ACC112 (cell line): ENCODE measurements at regions not wholly inside any gene's neighbourhood (a gene's known extent, or its start where the extent isn't known, plus 50 kb on each side); places are given as distances from the start of the nearest gene placed in this dataset.
"Not testable (repeated sequence)": the region's sequence is repeated elsewhere in the genome, so short reads cannot be mapped to it uniquely, and the experiment has no call there.

Source experiments
- H2AFZ ChIP-seq: fragments of 200-600 bp; sonication (generic); one replicate; pipeline ENCODE4 v1.6.0; 2017; ENCODE audit warnings: antibody characterized with exemption, low read length; ENCODE audit not compliant: unreplicated experiment
- H3K27ac ChIP-seq: fragments of 200-600 bp; sonication (generic); 2 replicates; pipeline ENCODE4 v1.5.1; 2014; ENCODE audit warnings: low read depth, mild to moderate bottlenecking, antibody characterized with exemption, low read length, moderate library complexity
- H3K27me3 ChIP-seq: fragments of 200-600 bp; sonication (generic); 2 replicates; pipeline ENCODE4 v1.6.1; 2014; ENCODE audit warnings: mild to moderate bottlenecking, antibody characterized with exemption, low read length, moderate library complexity, mixed read lengths; ENCODE audit not compliant: insufficient read depth
- H3K36me3 ChIP-seq: fragments of 200-600 bp; sonication (generic); 2 replicates; pipeline ENCODE4 v1.6.1; 2016; ENCODE audit warnings: mild to moderate bottlenecking, antibody characterized with exemption, low read length, moderate library complexity, mixed read lengths; ENCODE audit not compliant: insufficient read depth
- H3K4me1 ChIP-seq: fragments of 200-600 bp; sonication (generic); one replicate; pipeline ENCODE4 v1.6.1; 2016; ENCODE audit warnings: low read length, mixed read lengths; ENCODE audit not compliant: insufficient read depth, unreplicated experiment, control insufficient read depth
- H3K4me3 ChIP-seq: fragments of 200-600 bp; sonication (generic); 2 replicates; pipeline ENCODE4 v1.5.1; 2014; ENCODE audit warnings: mild to moderate bottlenecking, low read depth, low read length
- H3K79me2 ChIP-seq: fragments of 200-600 bp; sonication (generic); one replicate; pipeline ENCODE4 v1.6.0; 2016; ENCODE audit warnings: low read length; ENCODE audit not compliant: control insufficient read depth, unreplicated experiment, insufficient read depth

DNA sequence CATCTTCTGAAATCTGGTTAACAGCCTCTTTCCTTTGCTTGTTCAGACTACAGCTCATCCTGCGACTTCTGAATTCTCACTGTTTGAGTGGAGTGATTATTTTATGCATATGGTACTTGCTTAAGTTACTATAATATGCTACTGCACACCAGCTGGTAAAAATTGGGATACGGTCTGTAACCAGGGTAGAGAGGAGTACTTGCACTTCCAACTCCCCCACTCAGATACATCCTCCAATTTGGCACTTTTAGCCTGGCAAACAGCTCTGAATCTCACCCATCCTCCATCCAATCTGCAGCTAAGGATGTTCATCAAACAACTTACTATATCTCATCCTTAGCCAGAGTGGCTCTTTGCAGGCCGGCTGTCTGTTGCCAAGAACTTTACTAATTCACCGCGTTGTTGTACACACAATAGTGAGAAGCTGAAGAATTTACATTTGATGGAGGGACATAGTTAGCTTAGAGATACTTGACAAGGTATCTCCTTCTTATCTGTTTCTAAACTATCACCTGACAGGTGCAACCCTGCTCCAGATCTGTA is 1323.6 kb upstream of the ALCAM start:
- H3K36me3 ChIP-seq, H3K27ac ChIP-seq, H3K4me3 ChIP-seq, H3K4me1 ChIP-seq, H2AFZ ChIP-seq, H3K27me3 ChIP-seq, H3K79me2 ChIP-seq: not testable (repeated sequence)

DNA sequence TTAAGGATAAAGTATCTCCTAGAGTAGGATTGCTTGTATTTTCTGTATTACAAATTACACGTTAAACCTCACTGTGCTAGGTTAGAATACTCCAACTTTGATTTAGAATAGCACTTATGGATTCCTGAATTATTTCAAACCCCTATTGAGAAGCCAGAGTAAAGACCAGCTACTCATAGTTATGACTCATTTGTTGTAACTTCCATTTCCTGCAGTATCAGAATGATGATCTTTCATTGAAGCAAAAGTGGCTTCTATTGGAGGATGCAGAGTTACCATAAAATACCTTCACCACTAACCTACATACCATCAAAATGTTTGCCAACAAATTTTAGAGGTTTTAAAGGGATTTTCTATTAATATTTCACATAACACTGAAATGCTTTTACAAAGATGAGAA is 1322.7 kb upstream of the ALCAM start:
- no peak overlapping the region for H3K4me3 ChIP-seq
- H3K4me1 ChIP-seq: no peaks in the 10 kb centered on the region
- no peak overlapping the region for H3K27ac ChIP-seq
- H2AFZ ChIP-seq: no peak overlapping the region
- H3K36me3 ChIP-seq: no peaks in the 10 kb centered on the region
- no peaks in the 10 kb centered on the region for H3K79me2 ChIP-seq
- peaks cover 5% of the 10 kb centered on the region for H3K27me3 ChIP-seq

DNA sequence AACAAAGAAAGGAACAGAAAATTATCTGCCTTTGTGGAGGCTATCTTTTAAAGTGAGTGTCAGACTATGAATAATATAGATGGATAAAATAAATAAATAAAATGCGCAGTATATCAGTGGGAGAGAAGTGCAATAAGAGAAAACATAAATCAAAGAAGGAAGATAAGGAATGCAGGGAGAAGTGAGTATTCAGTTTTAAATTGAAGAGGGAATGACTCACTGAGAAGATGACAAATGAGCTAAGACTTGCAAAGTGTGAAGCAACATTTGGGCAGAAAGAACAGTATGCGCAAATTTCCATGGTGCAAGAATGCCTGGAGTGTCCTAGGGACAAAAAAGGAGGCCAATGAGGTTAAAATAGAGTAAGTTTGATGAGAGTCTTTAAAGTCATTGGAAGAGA is 1300.1 kb upstream of the ALCAM start:
- no peak overlapping the region for H2AFZ ChIP-seq
- no peaks in the 10 kb centered on the region for H3K4me1 ChIP-seq
- H3K79me2 ChIP-seq: no peaks in the 10 kb centered on the region
- no peak overlapping the region for H3K4me3 ChIP-seq
- H3K27ac ChIP-seq: no peak overlapping the region
- peaks cover 14% of the 10 kb centered on the region for H3K27me3 ChIP-seq
- H3K36me3 ChIP-seq: no peaks in the 10 kb centered on the region

DNA sequence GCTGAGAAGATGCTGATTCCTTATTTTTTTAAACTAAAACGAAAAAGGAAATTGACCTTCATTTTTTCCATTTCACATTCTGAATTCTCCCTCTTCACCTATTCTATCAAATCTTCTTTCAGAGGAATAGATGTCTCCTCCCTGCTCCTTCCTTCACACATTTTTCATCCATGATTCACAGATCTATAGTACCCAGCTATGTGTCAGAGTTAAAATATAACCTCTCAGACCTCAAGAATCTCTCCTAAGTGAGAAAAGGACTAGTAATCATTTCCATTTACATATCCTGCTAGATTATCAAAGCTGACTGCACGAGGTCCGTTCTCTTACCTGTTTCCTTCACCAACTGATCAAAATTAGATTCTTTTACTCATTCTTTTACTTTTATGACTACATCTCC is 1297.6 kb upstream of the ALCAM start:
- H3K36me3 ChIP-seq: no peaks in the 10 kb centered on the region
- H2AFZ ChIP-seq: no peak overlapping the region
- no peak overlapping the region for H3K27ac ChIP-seq

DNA sequence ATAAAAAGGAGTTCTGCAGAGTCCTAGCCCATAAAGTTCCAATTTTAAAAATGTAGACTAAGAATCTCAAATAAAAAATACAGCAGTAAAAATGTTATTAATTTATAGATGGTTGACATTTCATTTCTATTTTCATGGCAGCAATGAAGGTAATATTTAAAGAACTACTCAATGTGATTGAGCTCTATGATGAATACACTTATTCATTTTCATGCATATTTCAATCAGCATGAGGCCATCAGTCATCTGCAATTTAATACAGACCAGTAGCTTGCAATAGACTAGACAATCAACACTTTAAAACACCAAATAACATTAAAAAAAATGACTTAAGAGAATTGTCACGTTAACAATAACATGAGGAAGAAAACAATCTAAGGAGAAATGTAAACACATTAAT is 1295.8 kb upstream of the ALCAM start:
- H3K27me3 ChIP-seq: peaks cover 5% of the 10 kb centered on the region
- no peak overlapping the region for H3K4me3 ChIP-seq
- H3K27ac ChIP-seq: no peak overlapping the region
- no peaks in the 10 kb centered on the region for H3K4me1 ChIP-seq
- H3K79me2 ChIP-seq: no peaks in the 10 kb centered on the region
- no peak overlapping the region for H2AFZ ChIP-seq
- H3K36me3 ChIP-seq: no peaks in the 10 kb centered on the region

More for the DNA sequence above, 1297.6 kb upstream of the ALCAM start:
- Histone ChIP-seq H3K4me1 (no peaks in the 10 kb centered on the region), H3K4me3 (no peak overlapping the region), H3K79me2 (no peaks in the 10 kb centered on the region), H3K27me3 (no peaks in the 10 kb centered on the region)

DNA sequence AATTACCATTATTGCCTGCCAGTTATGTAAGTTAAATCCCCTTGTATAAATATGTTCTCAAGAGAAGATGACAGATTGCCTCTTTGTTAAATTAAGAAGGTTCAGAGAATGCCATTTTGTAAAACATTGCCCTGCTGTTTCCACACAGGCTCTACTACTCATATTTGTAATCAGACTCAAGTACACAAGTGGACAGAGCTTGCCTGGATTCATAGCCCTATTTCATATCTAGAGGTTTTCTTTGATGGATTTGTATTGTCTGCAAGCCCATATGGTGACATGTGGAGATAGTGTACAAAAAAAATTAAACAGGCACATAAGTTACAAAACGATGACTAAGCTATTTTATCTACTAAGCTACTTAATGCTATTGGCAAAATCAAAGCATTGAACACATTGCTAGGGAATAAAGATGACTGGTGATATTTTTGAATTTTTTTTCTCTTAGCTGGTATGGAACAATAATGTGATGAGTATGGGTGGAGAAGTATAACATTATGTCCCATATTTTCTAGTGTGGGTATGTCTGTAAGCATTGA is 1286.6 kb upstream of the ALCAM start:
- no peak overlapping the region for H2AFZ ChIP-seq
- H3K79me2 ChIP-seq: no peaks in the 10 kb centered on the region
- no peaks in the 10 kb centered on the region for H3K4me1 ChIP-seq
- H3K27me3 ChIP-seq: peaks cover 28% of the 10 kb centered on the region
- no peaks in the 10 kb centered on the region for H3K36me3 ChIP-seq
- no peak overlapping the region for H3K4me3 ChIP-seq
- H3K27ac ChIP-seq: no peak overlapping the region

DNA sequence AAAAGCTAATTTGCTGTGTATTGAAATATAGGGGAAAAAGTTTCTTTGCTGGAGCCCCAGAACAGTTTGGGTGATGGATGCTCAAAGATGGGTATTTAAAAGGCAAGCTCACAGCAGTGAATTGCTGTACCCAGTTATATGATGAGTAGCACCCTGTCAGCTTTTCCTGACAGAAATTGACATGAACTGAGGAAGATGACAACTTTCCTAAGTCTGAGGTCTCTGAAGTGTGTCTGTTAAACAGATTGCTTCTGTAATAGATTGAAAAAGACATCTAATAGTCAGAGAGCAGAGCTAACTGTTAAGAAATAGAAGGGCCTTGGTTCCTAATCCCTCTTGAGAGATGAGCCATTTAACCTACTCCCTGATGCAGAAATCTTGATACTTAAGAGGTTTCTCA is 1278.0 kb upstream of the ALCAM start:
- H3K27ac ChIP-seq: no peak overlapping the region
- H3K4me3 ChIP-seq: no peak overlapping the region
- H3K27me3 ChIP-seq: peaks cover 8% of the 10 kb centered on the region; the same call in 1 of the 2 replicates

DNA sequence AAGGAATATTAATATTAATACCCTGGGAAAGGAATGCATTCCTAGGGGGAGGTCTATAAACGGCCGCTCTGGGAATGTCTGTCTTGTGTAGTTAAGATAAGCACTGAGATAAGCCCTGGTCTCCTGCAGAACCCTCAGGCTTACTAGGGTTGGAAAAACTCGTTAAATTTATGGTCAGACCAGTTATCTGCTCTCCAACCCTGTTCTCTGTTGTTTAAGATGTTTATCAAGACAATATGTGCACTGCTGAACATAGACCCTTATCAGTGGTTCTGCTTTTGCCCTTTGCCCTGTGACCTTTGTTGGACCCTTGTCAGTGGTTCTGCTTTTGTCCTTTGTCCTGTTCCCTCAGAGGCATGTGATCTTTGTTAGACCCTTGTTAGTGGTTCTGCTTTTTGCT is 1276.7 kb upstream of the ALCAM start:
- H3K27me3 ChIP-seq, H3K79me2 ChIP-seq, H3K27ac ChIP-seq, H3K4me3 ChIP-seq, H3K36me3 ChIP-seq, H2AFZ ChIP-seq, H3K4me1 ChIP-seq: not testable (repeated sequence)

More for the DNA sequence above, 1278.0 kb upstream of the ALCAM start:
- H3K4me1 ChIP-seq: no peaks in the 10 kb centered on the region
- no peaks in the 10 kb centered on the region for H3K79me2 ChIP-seq
- no peak overlapping the region for H2AFZ ChIP-seq
- no peaks in the 10 kb centered on the region for H3K36me3 ChIP-seq

DNA sequence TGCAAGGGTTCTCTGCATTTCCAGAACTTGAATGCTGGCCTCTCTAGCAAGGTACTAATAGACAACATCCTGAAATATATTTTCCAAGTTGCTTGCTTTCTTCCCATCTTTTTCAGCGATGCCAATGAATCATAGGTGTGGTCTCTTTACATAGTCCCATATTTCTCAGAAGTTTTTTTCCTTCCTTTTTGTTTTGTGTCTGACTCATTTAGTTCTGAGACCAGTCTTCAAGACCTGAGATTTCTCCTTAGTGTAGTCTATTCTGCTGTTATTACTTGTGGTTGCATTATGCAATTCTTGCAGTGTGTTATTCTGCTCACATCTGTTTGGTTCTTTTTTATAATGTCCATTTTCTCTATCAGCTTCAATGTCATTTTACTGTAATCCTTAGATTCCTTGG is 1265.0 kb upstream of the ALCAM start:
- Histone ChIP-seq H3K27me3 (peaks cover 18% of the 10 kb centered on the region; the same call in 1 of the 2 replicates), H2AFZ (no peak overlapping the region), H3K36me3 (no peaks in the 10 kb centered on the region), H3K4me1 (no peaks in the 10 kb centered on the region), H3K27ac (no peak overlapping the region), H3K79me2 (no peaks in the 10 kb centered on the region), H3K4me3 (no peak overlapping the region)

DNA sequence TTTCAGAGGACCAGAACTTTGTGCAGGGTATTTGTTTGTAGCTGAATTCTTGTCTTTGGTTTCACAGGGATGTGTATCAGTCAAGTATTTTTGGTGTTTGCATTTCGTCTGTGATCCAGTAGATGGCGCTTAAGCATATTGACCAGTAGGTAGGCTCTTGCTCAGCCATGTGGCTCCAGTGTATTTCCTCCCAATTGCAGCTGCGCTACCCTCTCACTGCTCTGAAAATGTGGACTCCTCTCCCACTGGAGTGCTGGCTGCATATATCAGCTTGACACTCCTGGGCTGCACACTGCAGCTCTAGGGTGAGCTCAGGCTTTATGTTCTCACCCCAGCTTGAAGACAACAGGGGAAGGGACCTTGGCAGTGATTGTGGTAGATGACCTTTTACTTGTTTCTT is 1264.3 kb upstream of the ALCAM start:
- Histone ChIP-seq H3K36me3 (no peaks in the 10 kb centered on the region), H3K27ac (no peak overlapping the region), H3K79me2 (no peaks in the 10 kb centered on the region), H2AFZ (no peak overlapping the region), H3K27me3 (peaks cover 18% of the 10 kb centered on the region; the same call in 1 of the 2 replicates), H3K4me3 (no peak overlapping the region), H3K4me1 (no peaks in the 10 kb centered on the region)

DNA sequence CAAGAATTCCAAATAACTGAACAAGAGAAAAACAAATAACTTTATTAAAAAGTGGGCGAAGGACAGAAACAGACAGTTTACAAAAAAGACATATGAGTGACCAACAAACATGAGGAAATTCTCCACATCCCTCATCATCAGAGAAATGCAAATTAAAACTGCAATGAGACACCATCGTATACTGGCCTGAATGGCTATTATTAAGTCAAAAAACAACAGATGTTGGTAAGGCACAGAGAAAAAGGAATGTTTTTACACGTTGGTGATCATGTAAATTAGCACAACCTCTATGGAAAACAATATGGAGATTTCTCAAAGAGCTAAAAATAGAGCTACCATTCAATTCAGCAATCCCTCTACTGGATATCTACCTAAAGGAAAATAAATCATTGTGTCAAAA is 1260.4 kb upstream of the ALCAM start:
- H3K79me2 ChIP-seq: no peaks in the 10 kb centered on the region
- H3K4me1 ChIP-seq: no peaks in the 10 kb centered on the region
- H2AFZ ChIP-seq: no peak overlapping the region
- no peak overlapping the region for H3K4me3 ChIP-seq
- H3K27ac ChIP-seq: no peak overlapping the region
- peaks cover 10% of the 10 kb centered on the region; the same call in 1 of the 2 replicates for H3K27me3 ChIP-seq
- H3K36me3 ChIP-seq: no peaks in the 10 kb centered on the region
